GM23338 (cell line): ENCODE measurements at regions not wholly inside any gene's neighbourhood (a gene's known extent, or its start where the extent isn't known, plus 50 kb on each side); places are given as distances from the start of the nearest gene placed in this dataset.

Experiments
- CREB1 ChIP-seq: fragments of 250-450 bp; sonication (Bioruptor Pico); IDR thresholded peaks from 2 replicates; pipeline ENCODE4 v1.5.0; 2020; ENCODE audit warnings: low read depth, mild to moderate bottlenecking, moderate library complexity
- EZH2 ChIP-seq: fragments of 200-600 bp; sonication (generic); IDR thresholded peaks from one replicate; pipeline ENCODE4 v1.8.0; 2017; ENCODE audit warnings: antibody characterized with exemption, mild to moderate bottlenecking, low read depth; ENCODE audit not compliant: unreplicated experiment
- EZH2phosphoT487 ChIP-seq: fragments of 200-600 bp; sonication (generic); IDR thresholded peaks from one replicate; pipeline ENCODE4 v1.8.1; 2018; ENCODE audit warnings: antibody characterized with exemption; ENCODE audit not compliant: unreplicated experiment
- JUNB ChIP-seq: IDR thresholded peaks from one replicate; pipeline ENCODE4 v1.6.1; 2016; ENCODE audit warnings: antibody characterized with exemption; ENCODE audit not compliant: unreplicated experiment
- NANOG ChIP-seq: IDR thresholded peaks from 2 replicates; pipeline ENCODE4 v1.6.1; 2016; ENCODE audit warnings: antibody characterized with exemption, borderline replicate concordance
- POLR2AphosphoS5 ChIP-seq: IDR thresholded peaks from 2 replicates; pipeline ENCODE4 v1.6.1; 2016; ENCODE audit warnings: antibody characterized with exemption, low read depth
- STAT1 ChIP-seq: IDR thresholded peaks from one replicate; pipeline ENCODE4 v1.6.1; 2016; ENCODE audit warnings: antibody characterized with exemption; ENCODE audit not compliant: unreplicated experiment
- ZNF114 ChIP-seq: fragments of 250-450 bp; sonication (Bioruptor Pico); IDR thresholded peaks from 2 replicates; pipeline ENCODE4 v1.5.0; 2020; ENCODE audit warnings: mild to moderate bottlenecking, moderate library complexity
- ZNF331 ChIP-seq: fragments of 250-450 bp; sonication (Bioruptor Pico); IDR thresholded peaks from 2 replicates; pipeline ENCODE4 v1.5.0; 2020; ENCODE audit warnings: low read depth, mild to moderate bottlenecking, moderate library complexity
- TF ChIP-seq, protein P1 (sequence below), 2 experiments: fragments of 200-600 bp in 1 of 2; sonication (generic) in 1 of 2; conservative IDR thresholded peaks; 2 replicates each; pipeline versions ENCODE4 v1.5.1 to v1.6.1; 2016 to 2017; ENCODE audit warnings: antibody characterized with exemption in 2 of 2, low read depth in 2 of 2, mild to moderate bottlenecking in 2 of 2, moderate library complexity in 1 of 2
- TF ChIP-seq, protein P2 (sequence below): IDR thresholded peaks from one replicate; pipeline ENCODE4 v1.6.1; 2018; ENCODE audit warnings: antibody characterized with exemption; ENCODE audit not compliant: unreplicated experiment
- TF ChIP-seq, protein P3 (sequence below): IDR thresholded peaks from 2 replicates; pipeline ENCODE4 v1.6.1; 2016; ENCODE audit warnings: antibody characterized with exemption
- TF ChIP-seq, protein P4 (sequence below): fragments of 250-450 bp; sonication (Bioruptor Pico); IDR thresholded peaks from 2 replicates; pipeline ENCODE4 v1.5.0; 2020; ENCODE audit warnings: mild to moderate bottlenecking, moderate library complexity

DNA sequence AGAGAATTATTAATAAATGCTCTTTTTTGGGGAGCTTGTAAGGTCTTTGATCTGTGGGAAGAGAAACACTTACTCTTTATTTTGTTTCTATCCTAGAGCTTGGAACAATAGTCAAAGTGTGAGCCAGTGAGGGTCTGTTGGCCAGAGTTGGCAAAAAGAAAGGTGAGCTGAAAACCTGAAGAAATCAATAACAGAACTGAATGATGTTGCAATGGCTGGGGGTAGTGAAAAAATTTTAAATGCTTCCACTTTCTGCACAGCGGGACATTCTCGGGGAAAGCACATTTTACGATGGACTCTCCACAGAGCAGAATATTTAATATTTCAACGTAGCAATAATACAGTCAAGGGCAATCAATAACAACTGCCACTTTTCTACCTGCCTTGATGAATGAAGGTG, 78.9 kb downstream of the SKA1 start:
- TF ChIP-seq, protein P1, sequence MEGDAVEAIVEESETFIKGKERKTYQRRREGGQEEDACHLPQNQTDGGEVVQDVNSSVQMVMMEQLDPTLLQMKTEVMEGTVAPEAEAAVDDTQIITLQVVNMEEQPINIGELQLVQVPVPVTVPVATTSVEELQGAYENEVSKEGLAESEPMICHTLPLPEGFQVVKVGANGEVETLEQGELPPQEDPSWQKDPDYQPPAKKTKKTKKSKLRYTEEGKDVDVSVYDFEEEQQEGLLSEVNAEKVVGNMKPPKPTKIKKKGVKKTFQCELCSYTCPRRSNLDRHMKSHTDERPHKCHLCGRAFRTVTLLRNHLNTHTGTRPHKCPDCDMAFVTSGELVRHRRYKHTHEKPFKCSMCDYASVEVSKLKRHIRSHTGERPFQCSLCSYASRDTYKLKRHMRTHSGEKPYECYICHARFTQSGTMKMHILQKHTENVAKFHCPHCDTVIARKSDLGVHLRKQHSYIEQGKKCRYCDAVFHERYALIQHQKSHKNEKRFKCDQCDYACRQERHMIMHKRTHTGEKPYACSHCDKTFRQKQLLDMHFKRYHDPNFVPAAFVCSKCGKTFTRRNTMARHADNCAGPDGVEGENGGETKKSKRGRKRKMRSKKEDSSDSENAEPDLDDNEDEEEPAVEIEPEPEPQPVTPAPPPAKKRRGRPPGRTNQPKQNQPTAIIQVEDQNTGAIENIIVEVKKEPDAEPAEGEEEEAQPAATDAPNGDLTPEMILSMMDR (conservative IDR thresholded peaks at IDR 0.05; ENCODE audit: low read depth in 2 of 2) = no peak
- TF ChIP-seq POLR2AphosphoS5 (no peak), EZH2 (no peak), EZH2phosphoT487 (no peak), JUNB (no peak), ZNF331 (CRISPR knock-in tag) (no peak), CREB1 (no peak), STAT1 (no peak), NANOG (no peak), ZNF114 (CRISPR knock-in tag) (no peak)
- TF ChIP-seq, protein P2, sequence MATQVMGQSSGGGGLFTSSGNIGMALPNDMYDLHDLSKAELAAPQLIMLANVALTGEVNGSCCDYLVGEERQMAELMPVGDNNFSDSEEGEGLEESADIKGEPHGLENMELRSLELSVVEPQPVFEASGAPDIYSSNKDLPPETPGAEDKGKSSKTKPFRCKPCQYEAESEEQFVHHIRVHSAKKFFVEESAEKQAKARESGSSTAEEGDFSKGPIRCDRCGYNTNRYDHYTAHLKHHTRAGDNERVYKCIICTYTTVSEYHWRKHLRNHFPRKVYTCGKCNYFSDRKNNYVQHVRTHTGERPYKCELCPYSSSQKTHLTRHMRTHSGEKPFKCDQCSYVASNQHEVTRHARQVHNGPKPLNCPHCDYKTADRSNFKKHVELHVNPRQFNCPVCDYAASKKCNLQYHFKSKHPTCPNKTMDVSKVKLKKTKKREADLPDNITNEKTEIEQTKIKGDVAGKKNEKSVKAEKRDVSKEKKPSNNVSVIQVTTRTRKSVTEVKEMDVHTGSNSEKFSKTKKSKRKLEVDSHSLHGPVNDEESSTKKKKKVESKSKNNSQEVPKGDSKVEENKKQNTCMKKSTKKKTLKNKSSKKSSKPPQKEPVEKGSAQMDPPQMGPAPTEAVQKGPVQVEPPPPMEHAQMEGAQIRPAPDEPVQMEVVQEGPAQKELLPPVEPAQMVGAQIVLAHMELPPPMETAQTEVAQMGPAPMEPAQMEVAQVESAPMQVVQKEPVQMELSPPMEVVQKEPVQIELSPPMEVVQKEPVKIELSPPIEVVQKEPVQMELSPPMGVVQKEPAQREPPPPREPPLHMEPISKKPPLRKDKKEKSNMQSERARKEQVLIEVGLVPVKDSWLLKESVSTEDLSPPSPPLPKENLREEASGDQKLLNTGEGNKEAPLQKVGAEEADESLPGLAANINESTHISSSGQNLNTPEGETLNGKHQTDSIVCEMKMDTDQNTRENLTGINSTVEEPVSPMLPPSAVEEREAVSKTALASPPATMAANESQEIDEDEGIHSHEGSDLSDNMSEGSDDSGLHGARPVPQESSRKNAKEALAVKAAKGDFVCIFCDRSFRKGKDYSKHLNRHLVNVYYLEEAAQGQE = no peak
- TF ChIP-seq, protein P3, sequence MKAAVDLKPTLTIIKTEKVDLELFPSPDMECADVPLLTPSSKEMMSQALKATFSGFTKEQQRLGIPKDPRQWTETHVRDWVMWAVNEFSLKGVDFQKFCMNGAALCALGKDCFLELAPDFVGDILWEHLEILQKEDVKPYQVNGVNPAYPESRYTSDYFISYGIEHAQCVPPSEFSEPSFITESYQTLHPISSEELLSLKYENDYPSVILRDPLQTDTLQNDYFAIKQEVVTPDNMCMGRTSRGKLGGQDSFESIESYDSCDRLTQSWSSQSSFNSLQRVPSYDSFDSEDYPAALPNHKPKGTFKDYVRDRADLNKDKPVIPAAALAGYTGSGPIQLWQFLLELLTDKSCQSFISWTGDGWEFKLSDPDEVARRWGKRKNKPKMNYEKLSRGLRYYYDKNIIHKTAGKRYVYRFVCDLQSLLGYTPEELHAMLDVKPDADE = no peak
- TF ChIP-seq, protein P4, sequence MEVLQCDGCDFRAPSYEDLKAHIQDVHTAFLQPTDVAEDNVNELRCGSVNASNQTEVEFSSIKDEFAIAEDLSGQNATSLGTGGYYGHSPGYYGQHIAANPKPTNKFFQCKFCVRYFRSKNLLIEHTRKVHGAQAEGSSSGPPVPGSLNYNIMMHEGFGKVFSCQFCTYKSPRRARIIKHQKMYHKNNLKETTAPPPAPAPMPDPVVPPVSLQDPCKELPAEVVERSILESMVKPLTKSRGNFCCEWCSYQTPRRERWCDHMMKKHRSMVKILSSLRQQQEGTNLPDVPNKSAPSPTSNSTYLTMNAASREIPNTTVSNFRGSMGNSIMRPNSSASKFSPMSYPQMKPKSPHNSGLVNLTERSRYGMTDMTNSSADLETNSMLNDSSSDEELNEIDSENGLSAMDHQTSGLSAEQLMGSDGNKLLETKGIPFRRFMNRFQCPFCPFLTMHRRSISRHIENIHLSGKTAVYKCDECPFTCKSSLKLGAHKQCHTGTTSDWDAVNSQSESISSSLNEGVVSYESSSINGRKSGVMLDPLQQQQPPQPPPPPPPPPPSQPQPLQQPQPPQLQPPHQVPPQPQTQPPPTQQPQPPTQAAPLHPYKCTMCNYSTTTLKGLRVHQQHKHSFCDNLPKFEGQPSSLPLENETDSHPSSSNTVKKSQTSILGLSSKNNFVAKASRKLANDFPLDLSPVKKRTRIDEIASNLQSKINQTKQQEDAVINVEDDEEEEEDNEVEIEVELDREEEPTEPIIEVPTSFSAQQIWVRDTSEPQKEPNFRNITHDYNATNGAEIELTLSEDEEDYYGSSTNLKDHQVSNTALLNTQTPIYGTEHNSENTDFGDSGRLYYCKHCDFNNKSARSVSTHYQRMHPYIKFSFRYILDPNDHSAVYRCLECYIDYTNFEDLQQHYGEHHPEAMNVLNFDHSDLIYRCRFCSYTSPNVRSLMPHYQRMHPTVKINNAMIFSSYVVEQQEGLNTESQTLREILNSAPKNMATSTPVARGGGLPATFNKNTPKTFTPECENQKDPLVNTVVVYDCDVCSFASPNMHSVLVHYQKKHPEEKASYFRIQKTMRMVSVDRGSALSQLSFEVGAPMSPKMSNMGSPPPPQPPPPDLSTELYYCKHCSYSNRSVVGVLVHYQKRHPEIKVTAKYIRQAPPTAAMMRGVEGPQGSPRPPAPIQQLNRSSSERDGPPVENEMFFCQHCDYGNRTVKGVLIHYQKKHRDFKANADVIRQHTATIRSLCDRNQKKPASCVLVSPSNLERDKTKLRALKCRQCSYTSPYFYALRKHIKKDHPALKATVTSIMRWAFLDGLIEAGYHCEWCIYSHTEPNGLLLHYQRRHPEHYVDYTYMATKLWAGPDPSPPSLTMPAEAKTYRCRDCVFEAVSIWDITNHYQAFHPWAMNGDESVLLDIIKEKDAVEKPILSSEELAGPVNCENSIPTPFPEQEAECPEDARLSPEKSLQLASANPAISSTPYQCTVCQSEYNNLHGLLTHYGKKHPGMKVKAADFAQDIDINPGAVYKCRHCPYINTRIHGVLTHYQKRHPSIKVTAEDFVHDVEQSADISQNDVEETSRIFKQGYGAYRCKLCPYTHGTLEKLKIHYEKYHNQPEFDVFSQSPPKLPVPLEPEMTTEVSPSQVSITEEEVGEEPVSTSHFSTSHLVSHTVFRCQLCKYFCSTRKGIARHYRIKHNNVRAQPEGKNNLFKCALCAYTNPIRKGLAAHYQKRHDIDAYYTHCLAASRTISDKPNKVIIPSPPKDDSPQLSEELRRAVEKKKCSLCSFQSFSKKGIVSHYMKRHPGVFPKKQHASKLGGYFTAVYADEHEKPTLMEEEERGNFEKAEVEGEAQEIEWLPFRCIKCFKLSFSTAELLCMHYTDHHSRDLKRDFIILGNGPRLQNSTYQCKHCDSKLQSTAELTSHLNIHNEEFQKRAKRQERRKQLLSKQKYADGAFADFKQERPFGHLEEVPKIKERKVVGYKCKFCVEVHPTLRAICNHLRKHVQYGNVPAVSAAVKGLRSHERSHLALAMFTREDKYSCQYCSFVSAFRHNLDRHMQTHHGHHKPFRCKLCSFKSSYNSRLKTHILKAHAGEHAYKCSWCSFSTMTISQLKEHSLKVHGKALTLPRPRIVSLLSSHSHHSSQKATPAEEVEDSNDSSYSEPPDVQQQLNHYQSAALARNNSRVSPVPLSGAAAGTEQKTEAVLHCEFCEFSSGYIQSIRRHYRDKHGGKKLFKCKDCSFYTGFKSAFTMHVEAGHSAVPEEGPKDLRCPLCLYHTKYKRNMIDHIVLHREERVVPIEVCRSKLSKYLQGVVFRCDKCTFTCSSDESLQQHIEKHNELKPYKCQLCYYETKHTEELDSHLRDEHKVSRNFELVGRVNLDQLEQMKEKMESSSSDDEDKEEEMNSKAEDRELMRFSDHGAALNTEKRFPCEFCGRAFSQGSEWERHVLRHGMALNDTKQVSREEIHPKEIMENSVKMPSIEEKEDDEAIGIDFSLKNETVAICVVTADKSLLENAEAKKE (CRISPR knock-in tag) = no peak
